ENCODE measurements at regions not wholly inside any gene's neighbourhood (a gene's known extent, or its start where the extent isn't known, plus 50 kb on each side); places are given as distances from the start of the nearest gene placed in this dataset.

GRCh38 chr6:74282143-74282689, 586.2 kb downstream of the CD109 start (continued):
- TF ChIP-seq JUN (IDR thresholded peaks at IDR 0.05; ENCODE audit: borderline replicate concordance, low read depth, low read length) (no peak), JUN (CRISPR knock-in tag; IDR thresholded peaks at IDR 0.05; ENCODE audit: borderline replicate concordance) (no peak), IRF2 (CRISPR knock-in tag; IDR thresholded peaks at IDR 0.05) (no peak)

GRCh38 chr6:74280130-74280692, 584.2 kb downstream of the CD109 start:
- no peak overlapping the region for H3K4me3 ChIP-seq
- intact Hi-C loops (cut with micrococcal nuclease): no loop called here
- POLR2A ChIA-PET: no interaction called here
- TF ChIP-seq ZNF384 (IDR thresholded peaks at IDR 0.05; ENCODE audit: low read depth, low read length): no peak
- TF ChIP-seq RUNX1 (IDR thresholded peaks at IDR 0.05; ENCODE audit: low read depth): no peak
- no peak for TF ChIP-seq GATA2 (CRISPR knock-in tag; IDR thresholded peaks at IDR 0.05)
- no peak for TF ChIP-seq SMAD1 (IDR thresholded peaks at IDR 0.05; ENCODE audit: low read depth, low read length, partially characterized antibody)
- TF ChIP-seq ZNF133 (CRISPR knock-in tag; IDR thresholded peaks at IDR 0.05): no peak
- no peak for TF ChIP-seq ZNF780A (CRISPR knock-in tag; IDR thresholded peaks at IDR 0.05)
- no peak for TF ChIP-seq ZNF318 (IDR thresholded peaks at IDR 0.05; ENCODE audit: borderline replicate concordance in 1 of 2, low read depth in 1 of 2)
- no peak for TF ChIP-seq FOXP1 (CRISPR knock-in tag; IDR thresholded peaks at IDR 0.05)

More at GRCh38 chr6:74280130-74280692, 584.2 kb downstream of the CD109 start:
- Histone ChIP-seq H4K20me1 (replicated peaks; ENCODE audit: control insufficient read depth, insufficient read depth, low read length) (no peaks in the 10 kb centered on the region), H3K4me2 (ENCODE audit: insufficient read depth, low read length) (no peak overlapping the region), H3K36me3 (ENCODE audit: control insufficient read depth, insufficient read depth, low read length) (no peaks in the 10 kb centered on the region), H3K9ac (ENCODE audit: insufficient read depth in 1 of 2, low read depth in 2 of 2, low read length in 2 of 2) (no peak overlapping the region), H3K27ac (ENCODE audit: extremely low read depth, low read depth, low read length) (no peak overlapping the region), H3K27me3 (ENCODE audit: control insufficient read depth in 2 of 2, insufficient read depth in 2 of 2, low read length in 2 of 2) (no peaks in the 10 kb centered on the region), H3K9me3 (replicated peaks; ENCODE audit: control insufficient read depth, insufficient read depth, low read depth, low read length) (no peaks in the 10 kb centered on the region), H3K4me1 (replicated peaks in 1 of 2; ENCODE audit: control insufficient read depth in 2 of 2, insufficient read depth in 2 of 2, low read length in 2 of 2) (no peaks in the 10 kb centered on the region), H2AFZ (ENCODE audit: low read depth, low read length) (no peak overlapping the region), H3K9me1 (ENCODE audit: control insufficient read depth, insufficient read depth, low read length) (no peaks in the 10 kb centered on the region), H3K79me2 (ENCODE audit: control insufficient read depth, insufficient read depth, low read length) (no peaks in the 10 kb centered on the region)
- no TSS peak for BruUV-seq (replicated peaks)
- CTCF ChIA-PET (ENCODE audit: low intra/inter-chr PET ratio): no interaction called here
- 2% methylated on average over 6 of the region's 6 CpGs for whole genome bisulfite sequencing (ENCODE audit: insufficient coverage, low coverage, missing lambda C conversion rate)
- DNase-seq (ENCODE audit: extremely low read depth in 1 of 4, low spot score in 3 of 4) (no peak), ATAC-seq (no peak), FAIRE-seq (no peak)
- in situ Hi-C loops (cut with MboI): no loop called here

All from K562 (cell line).